Glomerular visceral epithelial cell (primary cell): ENCODE measurements at regions not wholly inside any gene's neighbourhood (a gene's known extent, or its start where the extent isn't known, plus 50 kb on each side); places are given as distances from the start of the nearest gene placed in this dataset.
"Not testable (repeated sequence)": the region's sequence is repeated elsewhere in the genome, so short reads cannot be mapped to it uniquely, and the experiment has no call there.

Experiments used
- DNase-seq: peaks from one replicate; pipeline ENCODE4 v3.0.0-alpha.2; 2016; ENCODE audit errors: extremely low spot score

- no peak for DNase-seq
Measured at GRCh38 chr1:67482733-67483482, 52.7 kb upstream of the SERBP1 start.

GRCh38 chr1:67484492-67484891, 54.3 kb upstream of the SERBP1 start:
- DNase-seq, result no peak

GRCh38 chr1:67485046-67485811, 55.0 kb upstream of the SERBP1 start:
- no peak for DNase-seq

GRCh38 chr1:67489643-67490042, 59.4 kb upstream of the SERBP1 start:
- DNase-seq, result peak; percentile 7

GRCh38 chr1:67491280-67491679, 61.1 kb upstream of the SERBP1 start:
- no peak for DNase-seq

GRCh38 chr1:67493148-67493547, 62.9 kb upstream of the SERBP1 start:
- no peak for DNase-seq

- no peak for DNase-seq
Measured at GRCh38 chr1:67495327-67495726, 65.1 kb upstream of the SERBP1 start.

GRCh38 chr1:67496329-67496728, 66.1 kb upstream of the SERBP1 start:
- DNase-seq, result no peak

- peak; percentile 88 for DNase-seq
Measured at GRCh38 chr1:67500413-67500959, 70.3 kb upstream of the SERBP1 start.

- DNase-seq, result no peak
Measured at GRCh38 chr1:67503974-67504373, 73.8 kb upstream of the SERBP1 start.

- DNase-seq, result not testable (repeated sequence)
Measured at GRCh38 chr1:67513392-67514294, 83.4 kb upstream of the SERBP1 start.

- no peak for DNase-seq
Measured at GRCh38 chr1:67514300-67514699, 84.1 kb upstream of the SERBP1 start.

- DNase-seq, result no peak
Measured at GRCh38 chr1:67514786-67515185, 84.6 kb upstream of the SERBP1 start.

- no peak for DNase-seq
Measured at GRCh38 chr1:67515324-67516080, 85.3 kb upstream of the SERBP1 start.

GRCh38 chr1:67517046-67517445, 86.8 kb upstream of the SERBP1 start:
- no peak for DNase-seq

- DNase-seq, result no peak
Measured at GRCh38 chr1:67522001-67522441, 91.8 kb upstream of the SERBP1 start.

- no peak for DNase-seq
Measured at GRCh38 chr1:67522793-67523192, 92.6 kb upstream of the SERBP1 start.

GRCh38 chr1:67524143-67525052, 94.2 kb upstream of the SERBP1 start:
- no peak for DNase-seq

GRCh38 chr1:67525053-67525760, 95.0 kb upstream of the SERBP1 start:
- no peak for DNase-seq
